ENCODE measurements at regions not wholly inside any gene's neighbourhood (a gene's known extent, or its start where the extent isn't known, plus 50 kb on each side); places are given as distances from the start of the nearest gene placed in this dataset.
"Not testable (repeated sequence)": the region's sequence is repeated elsewhere in the genome, so short reads cannot be mapped to it uniquely, and the experiment has no call there.

- Histone ChIP-seq H3K27me3 (replicated peaks; ENCODE audit: control insufficient read depth, insufficient read depth, low read length) (no peaks in the 10 kb centered on the region), H3K4me3 (ENCODE audit: low read length) (peak overlapping the region; percentile 79), H3K4me1 (ENCODE audit: control insufficient read depth, insufficient read depth, low read length) (no peaks in the 10 kb centered on the region), H3K9ac (ENCODE audit: low read length) (peak overlapping the region; percentile 32), H3K9me3 (ENCODE audit: control insufficient read depth, low read length) (no peaks in the 10 kb centered on the region), H3K36me3 (ENCODE audit: control insufficient read depth, insufficient read depth, low read length, severe bottlenecking) (no peaks in the 10 kb centered on the region)
- peak; percentile 59 for DNase-seq (ENCODE audit: low read depth)
Observed at GRCh38 chrX:130523460-130524394, 121.9 kb downstream of the RBMX2 start.

GRCh38 chrX:130524476-130525194, 122.8 kb downstream of the RBMX2 start:
- no peaks in the 10 kb centered on the region for H3K36me3 ChIP-seq (ENCODE audit: control insufficient read depth, insufficient read depth, low read length, severe bottlenecking)
- no peaks in the 10 kb centered on the region for H3K9me3 ChIP-seq (ENCODE audit: control insufficient read depth, low read length)
- H3K4me3 ChIP-seq (ENCODE audit: low read length): peak overlapping the region; percentile 79

GRCh38 chrX:130529531-130529930, 127.7 kb downstream of the RBMX2 start:
- Histone ChIP-seq H3K4me1 (ENCODE audit: control insufficient read depth, insufficient read depth, low read length) (peaks cover 5% of the 10 kb centered on the region), H3K36me3 (ENCODE audit: control insufficient read depth, insufficient read depth, low read length, severe bottlenecking) (no peaks in the 10 kb centered on the region), H3K4me3 (ENCODE audit: low read length) (no peak overlapping the region), H3K9me3 (ENCODE audit: control insufficient read depth, low read length) (no peaks in the 10 kb centered on the region), H3K27me3 (replicated peaks; ENCODE audit: control insufficient read depth, insufficient read depth, low read length) (peaks cover 11% of the 10 kb centered on the region), H3K9ac (ENCODE audit: low read length) (no peak overlapping the region)
- DNase-seq (ENCODE audit: low read depth): no peak

More at GRCh38 chrX:130524476-130525194, 122.8 kb downstream of the RBMX2 start:
- no peaks in the 10 kb centered on the region for H3K27me3 ChIP-seq (replicated peaks; ENCODE audit: control insufficient read depth, insufficient read depth, low read length)
- no peaks in the 10 kb centered on the region for H3K4me1 ChIP-seq (ENCODE audit: control insufficient read depth, insufficient read depth, low read length)
- no peak for DNase-seq (ENCODE audit: low read depth)
- no peak overlapping the region for H3K9ac ChIP-seq (ENCODE audit: low read length)

- H3K4me3 ChIP-seq (ENCODE audit: low read length): no peak overlapping the region
- H3K9ac ChIP-seq (ENCODE audit: low read length): no peak overlapping the region
- H3K36me3 ChIP-seq (ENCODE audit: control insufficient read depth, insufficient read depth, low read length, severe bottlenecking): no peaks in the 10 kb centered on the region
- H3K4me1 ChIP-seq (ENCODE audit: control insufficient read depth, insufficient read depth, low read length): peaks cover 5% of the 10 kb centered on the region
- DNase-seq (ENCODE audit: low read depth): no peak
- no peaks in the 10 kb centered on the region for H3K9me3 ChIP-seq (ENCODE audit: control insufficient read depth, low read length)
- H3K27me3 ChIP-seq (replicated peaks; ENCODE audit: control insufficient read depth, insufficient read depth, low read length): peaks cover 11% of the 10 kb centered on the region
Observed at GRCh38 chrX:130531066-130531465, 129.3 kb downstream of the RBMX2 start.

GRCh38 chrX:130539721-130540321, 138.0 kb downstream of the RBMX2 start:
- Histone ChIP-seq H3K9me3 (ENCODE audit: control insufficient read depth, low read length) (no peaks in the 10 kb centered on the region), H3K4me3 (ENCODE audit: low read length) (no peak overlapping the region), H3K36me3 (ENCODE audit: control insufficient read depth, insufficient read depth, low read length, severe bottlenecking) (no peaks in the 10 kb centered on the region), H3K27me3 (replicated peaks; ENCODE audit: control insufficient read depth, insufficient read depth, low read length) (peaks cover 20% of the 10 kb centered on the region), H3K4me1 (ENCODE audit: control insufficient read depth, insufficient read depth, low read length) (no peaks in the 10 kb centered on the region), H3K9ac (ENCODE audit: low read length) (no peak overlapping the region)
- peak; percentile 74 for DNase-seq (ENCODE audit: low read depth)

- Histone ChIP-seq H3K27me3 (replicated peaks; ENCODE audit: control insufficient read depth, insufficient read depth, low read length) (peaks cover 15% of the 10 kb centered on the region), H3K4me1 (ENCODE audit: control insufficient read depth, insufficient read depth, low read length) (no peaks in the 10 kb centered on the region), H3K4me3 (ENCODE audit: low read length) (no peak overlapping the region), H3K9ac (ENCODE audit: low read length) (no peak overlapping the region), H3K9me3 (ENCODE audit: control insufficient read depth, low read length) (no peaks in the 10 kb centered on the region), H3K36me3 (ENCODE audit: control insufficient read depth, insufficient read depth, low read length, severe bottlenecking) (no peaks in the 10 kb centered on the region)
- DNase-seq (ENCODE audit: low read depth): no peak
Observed at GRCh38 chrX:130543603-130544325, 142.0 kb downstream of the RBMX2 start.

GRCh38 chrX:130545796-130546195, 144.0 kb downstream of the RBMX2 start:
- no peaks in the 10 kb centered on the region for H3K4me1 ChIP-seq (ENCODE audit: control insufficient read depth, insufficient read depth, low read length)
- H3K9me3 ChIP-seq (ENCODE audit: control insufficient read depth, low read length): no peaks in the 10 kb centered on the region
- peaks cover 9% of the 10 kb centered on the region for H3K27me3 ChIP-seq (replicated peaks; ENCODE audit: control insufficient read depth, insufficient read depth, low read length)
- DNase-seq (ENCODE audit: low read depth): no peak
- H3K4me3 ChIP-seq (ENCODE audit: low read length): no peak overlapping the region
- no peak overlapping the region for H3K9ac ChIP-seq (ENCODE audit: low read length)
- no peaks in the 10 kb centered on the region for H3K36me3 ChIP-seq (ENCODE audit: control insufficient read depth, insufficient read depth, low read length, severe bottlenecking)

DNA sequence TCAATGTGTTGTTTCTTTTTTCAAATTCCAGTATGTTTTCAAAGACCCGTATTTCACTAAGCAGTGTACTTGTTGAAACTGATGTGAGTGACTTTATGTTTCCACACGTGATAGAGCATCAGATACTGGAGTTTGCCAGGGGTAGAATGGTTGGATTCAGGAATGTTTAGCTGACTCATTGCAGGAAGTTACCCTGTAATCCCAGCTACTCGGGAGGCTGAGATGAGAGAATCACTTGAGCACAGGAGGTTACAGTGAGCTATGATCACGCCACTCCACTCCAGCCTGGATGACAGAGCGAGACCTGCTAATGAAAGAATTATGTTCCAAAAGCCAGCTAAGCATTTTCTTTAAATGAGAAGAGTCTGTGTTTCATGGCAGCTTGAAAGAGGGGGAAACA, 147.6 kb downstream of the RBMX2 start:
- not testable (repeated sequence) for H3K9me3 ChIP-seq (ENCODE audit: control insufficient read depth, low read length); H3K9ac ChIP-seq (ENCODE audit: low read length); H3K36me3 ChIP-seq (ENCODE audit: control insufficient read depth, insufficient read depth, low read length, severe bottlenecking); H3K4me1 ChIP-seq (ENCODE audit: control insufficient read depth, insufficient read depth, low read length); H3K4me3 ChIP-seq (ENCODE audit: low read length); H3K27me3 ChIP-seq (replicated peaks; ENCODE audit: control insufficient read depth, insufficient read depth, low read length)
- DNase-seq (ENCODE audit: low read depth): peak; percentile 7

- no peak overlapping the region for H3K9ac ChIP-seq (ENCODE audit: low read length)
- no peaks in the 10 kb centered on the region for H3K9me3 ChIP-seq (ENCODE audit: control insufficient read depth, low read length)
- H3K27me3 ChIP-seq (replicated peaks; ENCODE audit: control insufficient read depth, insufficient read depth, low read length): peaks cover 7% of the 10 kb centered on the region
- no peaks in the 10 kb centered on the region for H3K36me3 ChIP-seq (ENCODE audit: control insufficient read depth, insufficient read depth, low read length, severe bottlenecking)
- H3K4me1 ChIP-seq (ENCODE audit: control insufficient read depth, insufficient read depth, low read length): no peaks in the 10 kb centered on the region
- no peak for DNase-seq (ENCODE audit: low read depth)
- no peak overlapping the region for H3K4me3 ChIP-seq (ENCODE audit: low read length)
Observed at GRCh38 chrX:130550351-130550750, 148.6 kb downstream of the RBMX2 start.

DNA sequence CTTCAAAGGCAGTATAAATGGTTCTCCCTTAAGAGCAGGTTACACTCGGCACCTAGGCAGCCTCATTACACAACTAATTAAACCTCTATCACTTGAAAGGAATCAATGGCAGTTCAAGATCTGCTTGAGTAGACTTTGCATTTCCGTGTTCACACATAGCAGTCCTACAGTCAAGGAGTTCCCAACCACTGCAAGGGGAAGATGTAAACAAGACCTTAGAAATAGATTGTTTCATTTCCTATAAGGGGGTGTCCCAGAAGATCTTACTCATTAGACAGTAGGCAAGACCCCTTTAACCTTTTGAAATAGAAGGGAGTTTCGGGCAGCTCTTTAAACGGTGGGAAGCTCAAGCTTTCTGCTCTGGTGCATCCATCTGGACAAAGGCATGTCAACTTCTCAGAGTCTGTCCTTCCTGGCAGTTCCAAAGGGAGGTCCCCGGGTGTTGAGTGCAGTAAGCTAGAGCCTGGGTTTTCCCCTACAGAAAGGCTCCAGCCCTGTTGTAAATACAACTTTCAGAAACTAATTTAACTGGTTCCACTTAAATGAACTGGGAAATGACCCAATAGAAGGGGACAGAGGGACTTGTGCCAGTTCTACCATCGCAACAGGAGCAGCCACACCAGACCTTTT, 150.8 kb downstream of the RBMX2 start:
- H3K27me3 ChIP-seq (replicated peaks; ENCODE audit: control insufficient read depth, insufficient read depth, low read length): peaks cover 7% of the 10 kb centered on the region

More for the DNA sequence above, 150.8 kb downstream of the RBMX2 start:
- H3K4me3 ChIP-seq (ENCODE audit: low read length): no peak overlapping the region
- DNase-seq (ENCODE audit: low read depth): no peak
- no peaks in the 10 kb centered on the region for H3K36me3 ChIP-seq (ENCODE audit: control insufficient read depth, insufficient read depth, low read length, severe bottlenecking)
- H3K9ac ChIP-seq (ENCODE audit: low read length): no peak overlapping the region
- no peaks in the 10 kb centered on the region for H3K4me1 ChIP-seq (ENCODE audit: control insufficient read depth, insufficient read depth, low read length)
- H3K9me3 ChIP-seq (ENCODE audit: control insufficient read depth, low read length): no peaks in the 10 kb centered on the region
